IPS-NIHi11 (cell line): ENCODE measurements at regions not wholly inside any gene's neighbourhood (a gene's known extent, or its start where the extent isn't known, plus 50 kb on each side); places are given as distances from the start of the nearest gene placed in this dataset.

Experiments
- DNase-seq: peaks from one replicate; pipeline ENCODE4 v3.0.0; 2012; ENCODE audit warnings: mixed read lengths, low spot score

GRCh38 chr10:123458933-123459332, 207.2 kb upstream of the GPR26 start:
- no peak for DNase-seq

- peak; percentile 38 for DNase-seq
Observed at GRCh38 chr10:123459371-123460091, 206.6 kb upstream of the GPR26 start.

GRCh38 chr10:123462246-123462645, 203.9 kb upstream of the GPR26 start:
- no peak for DNase-seq

- no peak for DNase-seq
Observed at GRCh38 chr10:123462756-123463155, 203.4 kb upstream of the GPR26 start.

GRCh38 chr10:123463181-123463580, 203.0 kb upstream of the GPR26 start:
- no peak for DNase-seq

- DNase-seq, result no peak
Observed at GRCh38 chr10:123463698-123464097, 202.5 kb upstream of the GPR26 start.

GRCh38 chr10:123464430-123465323, 201.5 kb upstream of the GPR26 start:
- no peak for DNase-seq

- DNase-seq, result no peak
Observed at GRCh38 chr10:123470336-123470921, 195.7 kb upstream of the GPR26 start.

- no peak for DNase-seq
Observed at GRCh38 chr10:123471811-123472210, 194.3 kb upstream of the GPR26 start.

GRCh38 chr10:123472606-123473005, 193.5 kb upstream of the GPR26 start:
- DNase-seq, result peak; percentile 87

- DNase-seq, result no peak
Observed at GRCh38 chr10:123474700-123475099, 191.5 kb upstream of the GPR26 start.

- no peak for DNase-seq
Observed at GRCh38 chr10:123475466-123475865, 190.7 kb upstream of the GPR26 start.

GRCh38 chr10:123478116-123478515, 188.0 kb upstream of the GPR26 start:
- DNase-seq, result no peak

- DNase-seq, result no peak
Observed at GRCh38 chr10:123479640-123480039, 186.5 kb upstream of the GPR26 start.

GRCh38 chr10:123480344-123480743, 185.8 kb upstream of the GPR26 start:
- no peak for DNase-seq

GRCh38 chr10:123480845-123481244, 185.3 kb upstream of the GPR26 start:
- DNase-seq, result no peak

- DNase-seq, result no peak
Observed at GRCh38 chr10:123484722-123485121, 181.4 kb upstream of the GPR26 start.

GRCh38 chr10:123485341-123485960, 180.7 kb upstream of the GPR26 start:
- DNase-seq, result no peak

GRCh38 chr10:123488436-123488835, 177.7 kb upstream of the GPR26 start:
- DNase-seq, result no peak

GRCh38 chr10:123491364-123491763, 174.8 kb upstream of the GPR26 start:
- no peak for DNase-seq

- DNase-seq, result peak; percentile 51
Observed at GRCh38 chr10:123492016-123492415, 174.1 kb upstream of the GPR26 start.

- DNase-seq, result no peak
Observed at GRCh38 chr10:123494301-123494808, 171.8 kb upstream of the GPR26 start.
